ENCODE measurements at regions not wholly inside any gene's neighbourhood (a gene's known extent, or its start where the extent isn't known, plus 50 kb on each side); places are given as distances from the start of the nearest gene placed in this dataset.

GRCh38 chr2:103945083-103945482 lies 908.8 kb upstream of the POU3F3 start:
- DNase-seq (ENCODE audit: low read depth in 2 of 2) = no peak

GRCh38 chr2:103959174-103960128 lies 894.5 kb upstream of the POU3F3 start:
- DNase-seq (ENCODE audit: low read depth in 2 of 2) = no peak

- DNase-seq (ENCODE audit: low read depth in 2 of 2) = no peak
These were observed 893.8 kb upstream of the POU3F3 start for GRCh38 chr2:103960129-103960513.

- no peak for DNase-seq (ENCODE audit: low read depth in 2 of 2)
These were observed 893.0 kb upstream of the POU3F3 start for GRCh38 chr2:103960951-103961350.

- no peak for DNase-seq (ENCODE audit: low read depth in 2 of 2)
These were observed 892.1 kb upstream of the POU3F3 start for GRCh38 chr2:103961862-103962261.

- DNase-seq (ENCODE audit: low read depth in 2 of 2) = no peak
These were observed 891.2 kb upstream of the POU3F3 start for GRCh38 chr2:103962670-103963069.

- DNase-seq (ENCODE audit: low read depth in 2 of 2) = no peak
These were observed 890.7 kb upstream of the POU3F3 start for GRCh38 chr2:103963146-103963725.

- no peak for DNase-seq (ENCODE audit: low read depth in 2 of 2)
These were observed 876.7 kb upstream of the POU3F3 start for GRCh38 chr2:103977241-103977640.

- DNase-seq (ENCODE audit: low read depth in 2 of 2) = no peak
These were observed 876.2 kb upstream of the POU3F3 start for GRCh38 chr2:103977668-103978067.

GRCh38 chr2:103980401-103980800 lies 873.5 kb upstream of the POU3F3 start:
- DNase-seq (ENCODE audit: low read depth in 2 of 2) = no peak

GRCh38 chr2:103982691-103983090 lies 871.2 kb upstream of the POU3F3 start:
- DNase-seq (ENCODE audit: low read depth in 2 of 2) = no peak

GRCh38 chr2:103986001-103986400 lies 867.9 kb upstream of the POU3F3 start:
- no peak for DNase-seq (ENCODE audit: low read depth in 2 of 2)

GRCh38 chr2:103991591-103991990 lies 862.3 kb upstream of the POU3F3 start:
- DNase-seq (ENCODE audit: low read depth in 2 of 2) = no peak

- DNase-seq (ENCODE audit: low read depth in 2 of 2) = no peak
These were observed 849.1 kb upstream of the POU3F3 start for GRCh38 chr2:104004821-104005220.

GRCh38 chr2:104016801-104017200 lies 837.1 kb upstream of the POU3F3 start:
- no peak for DNase-seq (ENCODE audit: low read depth in 2 of 2)

GRCh38 chr2:104023306-104023705 lies 830.6 kb upstream of the POU3F3 start:
- no peak for DNase-seq (ENCODE audit: low read depth in 2 of 2)

- DNase-seq (ENCODE audit: low read depth in 2 of 2) = no peak
These were observed 830.1 kb upstream of the POU3F3 start for GRCh38 chr2:104023765-104024164.

GRCh38 chr2:104025295-104025694 lies 828.6 kb upstream of the POU3F3 start:
- DNase-seq (ENCODE audit: low read depth in 2 of 2) = no peak

- no peak for DNase-seq (ENCODE audit: low read depth in 2 of 2)
These were observed 827.2 kb upstream of the POU3F3 start for GRCh38 chr2:104026725-104027124.

GRCh38 chr2:104027321-104027720 lies 826.6 kb upstream of the POU3F3 start:
- no peak for DNase-seq (ENCODE audit: low read depth in 2 of 2)

GRCh38 chr2:104028061-104028460 lies 825.9 kb upstream of the POU3F3 start:
- no peak for DNase-seq (ENCODE audit: low read depth in 2 of 2)

GRCh38 chr2:104033399-104033798 lies 820.5 kb upstream of the POU3F3 start:
- DNase-seq (ENCODE audit: low read depth in 2 of 2) = no peak

- no peak for DNase-seq (ENCODE audit: low read depth in 2 of 2)
These were observed 813.1 kb upstream of the POU3F3 start for GRCh38 chr2:104040771-104041170.
